AG04449 (cell line): ENCODE measurements at regions not wholly inside any gene's neighbourhood (a gene's known extent, or its start where the extent isn't known, plus 50 kb on each side); places are given as distances from the start of the nearest gene placed in this dataset.
"Not testable (repeated sequence)": the region's sequence is repeated elsewhere in the genome, so short reads cannot be mapped to it uniquely, and the experiment has no call there.

ENCODE experiments used
- CTCF ChIA-PET: fragments of 350-600 bp; formaldehyde crosslinking; extraction: SDS; loops from one replicate; lab custom pipeline; 2021; ENCODE audit warnings: antibody characterized with exemption; lab: Yijun Ruan, JAX
- POLR2A ChIA-PET: fragments of 400-600, 350-600 bp; formaldehyde crosslinking; extraction: SDS; loops from one replicate; lab custom pipeline; 2020; ENCODE audit warnings: antibody characterized with exemption, inconsistent platforms; lab: Yijun Ruan, JAX
- DNase-seq: peaks from one replicate; pipeline ENCODE4 v3.0.0-alpha.2; 2010; ENCODE audit warnings: low read depth, low spot score
- H3K4me3 ChIP-seq: 2 replicates; pipeline ENCODE4 v1.5.1; 2011; ENCODE audit warnings: low read depth, mild to moderate bottlenecking, control low read depth, low read length
- CTCF ChIP-seq: IDR thresholded peaks from one replicate; pipeline ENCODE4 v1.5.1; 2011; ENCODE audit warnings: mild to moderate bottlenecking, moderate library complexity, low read length, control low read depth, inconsistent platforms; ENCODE audit not compliant: insufficient read depth; ENCODE audit errors: missing control alignments

- H3K4me3 ChIP-seq: no peak overlapping the region
- DNase-seq: no peak
- ChIA-PET CTCF (interaction anchor here (0.5 kb wide), 1 partner anchor 13 kb away, joined by 3 read pairs; no protein-coding TSS in a partner anchor), POLR2A (no interaction called here)
- no peak for TF ChIP-seq CTCF
These were observed 100.9 kb downstream of the ARL4C start for GRCh38 chr2:234395891-234396420.

GRCh38 chr2:234394450-234394849, 102.4 kb downstream of the ARL4C start:
- ChIA-PET POLR2A (no interaction called here), CTCF (no interaction called here)
- no peak overlapping the region for H3K4me3 ChIP-seq
- TF ChIP-seq CTCF: no peak
- DNase-seq: no peak

- no peak overlapping the region for H3K4me3 ChIP-seq
- ChIA-PET CTCF (interaction anchor here (1.5 kb wide), 1 partner anchor 10 kb away, joined by 3 read pairs; no protein-coding TSS in a partner anchor), POLR2A (interaction anchor here (0.7 kb wide), 1 partner anchor 14 kb away, joined by 4 read pairs; no protein-coding TSS in a partner anchor)
- TF ChIP-seq CTCF: no peak
- no peak for DNase-seq
These were observed 103.5 kb downstream of the ARL4C start for GRCh38 chr2:234393354-234393753.

GRCh38 chr2:234392041-234392615, 104.8 kb downstream of the ARL4C start:
- CTCF ChIA-PET: no interaction called here
- no peak overlapping the region for H3K4me3 ChIP-seq
- no peak for DNase-seq
- TF ChIP-seq CTCF: no peak
- POLR2A ChIA-PET: no interaction called here

- ChIA-PET POLR2A (no interaction called here), CTCF (no interaction called here)
- H3K4me3 ChIP-seq: no peak overlapping the region
- DNase-seq: no peak
- no peak for TF ChIP-seq CTCF
These were observed 105.3 kb downstream of the ARL4C start for GRCh38 chr2:234391625-234392024.

GRCh38 chr2:234389661-234390060, 107.2 kb downstream of the ARL4C start:
- H3K4me3 ChIP-seq, POLR2A ChIA-PET, CTCF ChIA-PET, DNase-seq: not testable (repeated sequence)

GRCh38 chr2:234388591-234388990, 108.3 kb downstream of the ARL4C start:
- DNase-seq: no peak
- H3K4me3 ChIP-seq: no peak overlapping the region
- ChIA-PET CTCF (interaction anchor here (2.0 kb wide), 1 partner anchor 8 kb away, joined by 6 read pairs; no protein-coding TSS in a partner anchor), POLR2A (no interaction called here)
- TF ChIP-seq CTCF: no peak
